ENCODE measurements at regions not wholly inside any gene's neighbourhood (a gene's known extent, or its start where the extent isn't known, plus 50 kb on each side); places are given as distances from the start of the nearest gene placed in this dataset.

- no peak for DNase-seq
- no peak overlapping the region for H3K27ac ChIP-seq
- in situ Hi-C loops (cut with HindIII; ENCODE audit: low pct_ligation_motif_present, low sequenced_read_pairs): no loop called here
- no peaks in the 10 kb centered on the region for H3K27me3 ChIP-seq (replicated peaks)
- no peak overlapping the region for H3K4me3 ChIP-seq (ENCODE audit: low read depth, low read length)
- H3K36me3 ChIP-seq (replicated peaks): no peaks in the 10 kb centered on the region
- no peak for TF ChIP-seq CTCF (IDR thresholded peaks at IDR 0.05; ENCODE audit: low read depth, low read length, missing control alignments)
These were observed 235.5 kb upstream of the MEOX2 start for GRCh38 chr7:15922002-15922401.

GRCh38 chr7:15921576-15921975 is 235.1 kb upstream of the MEOX2 start:
- H3K36me3 ChIP-seq (replicated peaks): no peaks in the 10 kb centered on the region
- no peaks in the 10 kb centered on the region for H3K27me3 ChIP-seq (replicated peaks)
- TF ChIP-seq CTCF (IDR thresholded peaks at IDR 0.05; ENCODE audit: low read depth, low read length, missing control alignments): peak; percentile 17
- H3K4me3 ChIP-seq (ENCODE audit: low read depth, low read length): peak overlapping the region; percentile 0
- peak; percentile 9 for DNase-seq
- in situ Hi-C loops (cut with HindIII; ENCODE audit: low pct_ligation_motif_present, low sequenced_read_pairs): no loop called here
- peak overlapping the region; percentile 8 for H3K27ac ChIP-seq

GRCh38 chr7:15920953-15921352 is 234.5 kb upstream of the MEOX2 start:
- no peak for DNase-seq
- Histone ChIP-seq H3K36me3 (replicated peaks) (no peaks in the 10 kb centered on the region), H3K27me3 (replicated peaks) (no peaks in the 10 kb centered on the region), H3K4me3 (ENCODE audit: low read depth, low read length) (no peak overlapping the region), H3K27ac (no peak overlapping the region)
- in situ Hi-C loops (cut with HindIII; ENCODE audit: low pct_ligation_motif_present, low sequenced_read_pairs): no loop called here
- TF ChIP-seq CTCF (IDR thresholded peaks at IDR 0.05; ENCODE audit: low read depth, low read length, missing control alignments): no peak

GRCh38 chr7:15916681-15917380 is 230.3 kb upstream of the MEOX2 start:
- TF ChIP-seq CTCF (IDR thresholded peaks at IDR 0.05; ENCODE audit: low read depth, low read length, missing control alignments): no peak
- in situ Hi-C loops (cut with HindIII; ENCODE audit: low pct_ligation_motif_present, low sequenced_read_pairs): no loop called here
- Histone ChIP-seq H3K36me3 (replicated peaks) (no peaks in the 10 kb centered on the region), H3K27ac (peak overlapping the region; percentile 6), H3K4me3 (ENCODE audit: low read depth, low read length) (no peak overlapping the region), H3K27me3 (replicated peaks) (no peaks in the 10 kb centered on the region)
- DNase-seq: peak; percentile 25

- Histone ChIP-seq H3K27me3 (replicated peaks) (no peaks in the 10 kb centered on the region), H3K36me3 (replicated peaks) (no peaks in the 10 kb centered on the region), H3K27ac (no peak overlapping the region), H3K4me3 (ENCODE audit: low read depth, low read length) (no peak overlapping the region)
- in situ Hi-C loops (cut with HindIII; ENCODE audit: low pct_ligation_motif_present, low sequenced_read_pairs): no loop called here
- no peak for TF ChIP-seq CTCF (IDR thresholded peaks at IDR 0.05; ENCODE audit: low read depth, low read length, missing control alignments)
- DNase-seq: no peak
These were observed 229.3 kb upstream of the MEOX2 start for GRCh38 chr7:15915686-15916293.
